ENCODE measurements at regions not wholly inside any gene's neighbourhood (a gene's known extent, or its start where the extent isn't known, plus 50 kb on each side); places are given as distances from the start of the nearest gene placed in this dataset.

DNA sequence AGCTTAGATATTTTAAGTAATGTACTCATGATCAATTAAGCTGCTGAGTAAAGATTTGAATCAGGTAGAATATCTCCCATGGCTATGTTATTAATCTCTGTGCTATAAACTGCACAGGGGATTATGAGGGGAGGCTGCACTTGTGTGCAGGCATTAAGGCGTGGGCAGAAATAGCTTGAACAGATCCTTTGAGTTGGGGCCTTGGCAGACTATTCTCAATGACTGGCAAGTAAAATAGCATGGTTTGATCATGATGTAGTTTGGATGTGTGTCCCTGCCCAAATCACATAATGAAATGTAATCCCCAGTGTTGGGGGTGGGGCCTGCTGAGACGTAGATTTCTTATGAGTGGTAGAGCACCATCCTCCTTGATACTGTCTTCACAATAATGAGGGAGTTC lies 220.3 kb downstream of the PLPP3 start:
- H3K4me3 ChIP-seq, result no peak overlapping the region
- no peaks in the 10 kb centered on the region for H3F3A ChIP-seq (ENCODE audit: insufficient read depth)
- H3K9ac ChIP-seq, result no peak overlapping the region
- H2AFZ ChIP-seq, result no peak overlapping the region
- TF ChIP-seq EZH2phosphoT487 (IDR thresholded peaks at IDR 0.05; ENCODE audit: insufficient read depth, low read depth) (no peak), EZH2 (IDR thresholded peaks at IDR 0.05; ENCODE audit: insufficient read depth, poor library complexity, severe bottlenecking) (no peak)
- H3K27ac ChIP-seq, result no peak overlapping the region
- no peaks in the 10 kb centered on the region for H3K36me3 ChIP-seq (ENCODE audit: low read depth)
- H3K79me2 ChIP-seq (ENCODE audit: insufficient read depth), result no peaks in the 10 kb centered on the region
- WGBS, 2 experiments (ENCODE audit: low coverage in 1 of 2, low lambda C conversion rate in 2 of 2, missing lambda C conversion rate in 2 of 2), result 66 to 67% methylated on average over 2 of the region's 2 CpGs
- no peaks in the 10 kb centered on the region for H4K20me1 ChIP-seq (ENCODE audit: insufficient read depth)
- no peaks in the 10 kb centered on the region for H3K27me3 ChIP-seq (replicated peaks; ENCODE audit: insufficient read depth)
- no peaks in the 10 kb centered on the region for H3K4me1 ChIP-seq (ENCODE audit: insufficient read depth)
- no peaks in the 10 kb centered on the region for H3K9me3 ChIP-seq (ENCODE audit: low read depth)
- H3K4me2 ChIP-seq (ENCODE audit: unreplicated experiment), result no peak overlapping the region
- DNase-seq, result no peak
- in situ Hi-C loops (cut with MboI), result no loop called here
- H3K9me2 ChIP-seq (ENCODE audit: insufficient read depth), result no peaks in the 10 kb centered on the region

DNA sequence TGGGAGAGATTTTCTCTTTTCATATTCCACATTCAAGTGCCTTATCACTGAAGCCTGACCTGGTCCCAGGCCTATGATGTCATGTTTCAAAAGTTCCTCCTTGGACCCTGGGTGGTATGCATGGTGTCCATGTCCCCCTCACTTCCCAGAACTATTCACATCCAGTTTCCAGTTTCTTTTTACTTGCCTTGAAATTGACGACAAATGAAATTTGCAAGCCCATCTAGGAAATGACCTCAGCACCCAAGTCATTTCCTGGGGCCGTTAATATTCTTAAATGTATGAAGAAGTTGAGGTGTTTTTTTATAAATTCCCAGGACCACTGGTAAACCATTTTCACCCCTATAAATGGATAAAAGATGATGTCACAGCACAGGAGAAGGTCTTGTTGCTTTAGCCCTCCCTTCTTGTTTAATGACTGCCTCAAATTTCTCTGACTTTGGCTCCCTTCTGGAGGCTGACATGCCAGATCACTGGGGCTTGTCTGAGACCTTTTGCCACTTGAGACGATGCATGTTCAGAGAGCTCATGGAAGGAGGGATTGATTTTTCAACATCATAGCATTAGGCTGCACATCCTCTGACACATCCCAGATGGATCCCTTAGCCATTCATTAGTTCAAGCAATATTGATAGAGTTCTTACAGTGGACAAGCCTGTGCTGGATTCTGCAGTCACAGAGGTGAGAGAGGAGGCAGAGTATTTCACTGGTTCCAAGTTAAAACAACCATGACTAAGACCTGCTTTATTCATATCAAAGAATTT lies 221.3 kb downstream of the PLPP3 start:
- in situ Hi-C loops (cut with MboI), result no loop called here
- no peak for DNase-seq
- 68% methylated on average over 3 of the region's 3 CpGs for WGBS, 2 experiments (ENCODE audit: low coverage in 1 of 2, low lambda C conversion rate in 2 of 2, missing lambda C conversion rate in 2 of 2)
- Histone ChIP-seq H3F3A (ENCODE audit: insufficient read depth) (no peaks in the 10 kb centered on the region), H3K4me2 (ENCODE audit: unreplicated experiment) (no peak overlapping the region), H3K4me3 (no peak overlapping the region), H3K27me3 (replicated peaks; ENCODE audit: insufficient read depth) (no peaks in the 10 kb centered on the region), H3K27ac (no peak overlapping the region), H3K9ac (no peak overlapping the region), H2AFZ (no peak overlapping the region), H4K20me1 (ENCODE audit: insufficient read depth) (no peaks in the 10 kb centered on the region), H3K79me2 (ENCODE audit: insufficient read depth) (no peaks in the 10 kb centered on the region), H3K9me2 (ENCODE audit: insufficient read depth) (no peaks in the 10 kb centered on the region), H3K4me1 (ENCODE audit: insufficient read depth) (no peaks in the 10 kb centered on the region), H3K36me3 (ENCODE audit: low read depth) (no peaks in the 10 kb centered on the region), H3K9me3 (ENCODE audit: low read depth) (no peaks in the 10 kb centered on the region)
- TF ChIP-seq EZH2 (IDR thresholded peaks at IDR 0.05; ENCODE audit: insufficient read depth, poor library complexity, severe bottlenecking) (no peak), EZH2phosphoT487 (IDR thresholded peaks at IDR 0.05; ENCODE audit: insufficient read depth, low read depth) (no peak)

DNA sequence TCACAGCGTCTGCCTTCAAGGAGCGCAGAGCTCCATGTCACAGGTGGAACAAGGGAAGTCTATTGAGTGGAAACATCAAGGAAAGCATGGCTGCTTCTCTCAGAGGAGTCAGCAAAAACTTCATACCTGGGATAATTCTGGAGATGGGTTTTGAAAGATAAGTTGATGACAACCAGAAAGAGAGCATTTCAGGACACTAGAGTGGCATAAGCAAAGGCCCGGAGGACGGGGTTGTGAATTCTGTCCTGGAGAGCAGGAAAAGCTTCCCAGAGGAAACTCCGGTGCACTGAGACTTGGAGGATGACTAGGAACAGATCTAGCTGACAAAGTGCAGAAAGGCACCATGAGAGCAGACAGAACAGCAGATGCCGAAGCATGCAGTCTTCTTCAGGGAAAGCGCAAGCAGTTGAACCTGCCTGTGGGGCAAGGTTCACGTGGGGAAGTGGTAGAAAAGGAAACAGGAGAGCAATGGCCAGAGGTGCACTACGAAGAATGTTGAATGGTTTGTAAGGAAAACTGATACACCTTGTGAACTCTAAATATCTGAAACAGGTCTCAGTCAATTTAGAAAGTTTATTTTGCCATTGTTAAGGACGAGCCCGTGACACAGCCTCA lies 222.9 kb downstream of the PLPP3 start:
- DNase-seq, result no peak
- Histone ChIP-seq H3K4me2 (ENCODE audit: unreplicated experiment) (no peak overlapping the region), H3K27me3 (replicated peaks; ENCODE audit: insufficient read depth) (no peaks in the 10 kb centered on the region), H3K9me3 (ENCODE audit: low read depth) (no peaks in the 10 kb centered on the region), H3K9me2 (ENCODE audit: insufficient read depth) (no peaks in the 10 kb centered on the region), H4K20me1 (ENCODE audit: insufficient read depth) (no peaks in the 10 kb centered on the region), H3K4me1 (ENCODE audit: insufficient read depth) (no peaks in the 10 kb centered on the region), H3K4me3 (no peak overlapping the region), H3K27ac (no peak overlapping the region), H3K36me3 (ENCODE audit: low read depth) (no peaks in the 10 kb centered on the region), H3K79me2 (ENCODE audit: insufficient read depth) (no peaks in the 10 kb centered on the region), H3F3A (ENCODE audit: insufficient read depth) (no peaks in the 10 kb centered on the region), H2AFZ (no peak overlapping the region), H3K9ac (no peak overlapping the region)
- in situ Hi-C loops (cut with MboI), result no loop called here
- no peak for TF ChIP-seq EZH2phosphoT487 (IDR thresholded peaks at IDR 0.05; ENCODE audit: insufficient read depth, low read depth)
- no peak for TF ChIP-seq EZH2 (IDR thresholded peaks at IDR 0.05; ENCODE audit: insufficient read depth, poor library complexity, severe bottlenecking)
- WGBS, 2 experiments (ENCODE audit: low coverage in 1 of 2, low lambda C conversion rate in 2 of 2, missing lambda C conversion rate in 2 of 2), result 92 to 94% methylated on average over 11 of the region's 11 CpGs

DNA sequence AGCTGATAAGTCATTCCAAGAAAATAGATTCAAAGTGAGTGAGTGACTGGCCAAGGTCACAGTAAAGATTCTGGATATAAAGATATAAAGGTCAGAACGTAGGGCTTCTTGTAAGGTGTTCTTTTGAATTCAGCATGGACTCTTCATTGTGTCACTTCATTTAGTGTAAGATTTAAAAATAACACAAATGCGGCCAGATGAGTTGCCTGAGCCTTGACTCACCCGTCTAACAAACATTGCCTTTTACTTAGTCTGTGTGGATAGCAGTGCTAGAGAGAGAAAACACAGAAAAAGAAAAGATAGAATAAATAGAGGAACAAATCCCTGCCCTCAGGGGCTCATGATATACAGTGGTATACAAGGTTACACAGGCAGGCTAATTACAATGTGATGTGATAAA lies 223.4 kb downstream of the PLPP3 start:
- H4K20me1 ChIP-seq (ENCODE audit: insufficient read depth), result no peaks in the 10 kb centered on the region
- no peaks in the 10 kb centered on the region for H3K9me3 ChIP-seq (ENCODE audit: low read depth)
- no peak overlapping the region for H2AFZ ChIP-seq
- DNase-seq, result no peak
- no peaks in the 10 kb centered on the region for H3F3A ChIP-seq (ENCODE audit: insufficient read depth)
- H3K4me2 ChIP-seq (ENCODE audit: unreplicated experiment), result no peak overlapping the region
- no peaks in the 10 kb centered on the region for H3K27me3 ChIP-seq (replicated peaks; ENCODE audit: insufficient read depth)
- no peaks in the 10 kb centered on the region for H3K36me3 ChIP-seq (ENCODE audit: low read depth)
- H3K27ac ChIP-seq, result no peak overlapping the region
- 91 to 92% methylated on average over 3 of the region's 3 CpGs for WGBS, 2 experiments (ENCODE audit: low coverage in 1 of 2, low lambda C conversion rate in 2 of 2, missing lambda C conversion rate in 2 of 2)
- no peak overlapping the region for H3K4me3 ChIP-seq
- H3K9ac ChIP-seq, result no peak overlapping the region
- no peaks in the 10 kb centered on the region for H3K4me1 ChIP-seq (ENCODE audit: insufficient read depth)
- H3K9me2 ChIP-seq (ENCODE audit: insufficient read depth), result no peaks in the 10 kb centered on the region
- TF ChIP-seq EZH2 (IDR thresholded peaks at IDR 0.05; ENCODE audit: insufficient read depth, poor library complexity, severe bottlenecking) (no peak), EZH2phosphoT487 (IDR thresholded peaks at IDR 0.05; ENCODE audit: insufficient read depth, low read depth) (no peak)
- H3K79me2 ChIP-seq (ENCODE audit: insufficient read depth), result no peaks in the 10 kb centered on the region
- in situ Hi-C loops (cut with MboI), result no loop called here
